ENCODE measurements at regions not wholly inside any gene's neighbourhood (a gene's known extent, or its start where the extent isn't known, plus 50 kb on each side); places are given as distances from the start of the nearest gene placed in this dataset.
A peak's percentile ranks its signal among the peaks of the same experiment; 100 is the strongest.

DNA sequence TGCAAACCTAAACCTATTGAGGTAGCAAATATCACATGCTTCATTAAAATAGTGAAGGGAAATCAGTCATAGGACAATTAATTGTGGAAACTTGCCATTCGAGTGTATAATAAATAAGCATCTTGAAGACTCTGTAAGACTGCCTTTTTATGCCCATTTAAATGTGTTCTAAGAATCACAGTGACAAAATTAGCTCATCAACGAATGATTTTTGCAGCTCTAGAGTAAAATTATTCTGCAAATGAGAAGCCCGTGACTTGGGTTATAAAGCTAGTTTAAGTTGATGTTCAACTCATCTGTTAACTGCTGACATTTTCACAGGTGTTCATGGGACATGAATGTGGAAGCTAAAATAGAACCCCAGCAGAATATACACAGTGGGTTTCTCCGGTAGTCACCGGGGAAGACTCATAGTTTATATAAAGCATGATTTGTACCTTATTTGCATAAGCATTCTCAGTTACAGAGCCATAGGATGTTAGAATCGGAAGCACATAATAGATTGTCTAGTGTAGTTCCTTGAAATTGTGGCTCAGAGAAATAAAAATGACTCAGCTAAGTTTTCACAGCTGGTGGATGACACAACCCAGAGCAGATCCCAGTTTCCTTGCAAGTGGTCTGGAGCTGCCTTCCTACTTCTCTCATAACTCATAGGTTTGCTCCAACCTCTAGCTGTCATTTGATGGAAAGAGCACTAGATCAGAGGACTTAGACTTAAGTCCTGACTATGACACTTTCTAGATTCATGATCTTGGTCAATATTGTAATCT lies 107.3 kb downstream of the UCHL5 start:
- peak in 1 of 2 donors; percentile 44 for DNase-seq

DNA sequence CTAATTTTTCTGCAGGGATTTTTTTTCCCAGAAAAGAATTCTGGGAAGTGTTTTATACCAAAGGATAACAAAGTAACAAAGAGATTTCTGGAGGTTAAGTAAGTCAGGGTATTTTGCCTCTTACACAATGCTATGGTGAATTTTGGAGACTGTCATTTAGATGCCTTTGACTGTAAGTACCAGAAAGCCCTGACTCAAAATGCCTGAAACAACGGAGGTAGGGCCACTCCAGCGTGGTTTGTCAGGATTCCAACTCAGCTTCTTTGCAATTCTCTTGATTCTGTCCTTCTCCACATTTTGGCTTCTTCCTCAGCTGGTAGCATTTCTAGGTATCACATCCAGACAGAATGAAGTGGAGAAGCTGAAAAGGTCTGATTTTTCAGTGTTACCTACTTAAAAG lies 106.5 kb downstream of the UCHL5 start:
- no peak for DNase-seq

DNA sequence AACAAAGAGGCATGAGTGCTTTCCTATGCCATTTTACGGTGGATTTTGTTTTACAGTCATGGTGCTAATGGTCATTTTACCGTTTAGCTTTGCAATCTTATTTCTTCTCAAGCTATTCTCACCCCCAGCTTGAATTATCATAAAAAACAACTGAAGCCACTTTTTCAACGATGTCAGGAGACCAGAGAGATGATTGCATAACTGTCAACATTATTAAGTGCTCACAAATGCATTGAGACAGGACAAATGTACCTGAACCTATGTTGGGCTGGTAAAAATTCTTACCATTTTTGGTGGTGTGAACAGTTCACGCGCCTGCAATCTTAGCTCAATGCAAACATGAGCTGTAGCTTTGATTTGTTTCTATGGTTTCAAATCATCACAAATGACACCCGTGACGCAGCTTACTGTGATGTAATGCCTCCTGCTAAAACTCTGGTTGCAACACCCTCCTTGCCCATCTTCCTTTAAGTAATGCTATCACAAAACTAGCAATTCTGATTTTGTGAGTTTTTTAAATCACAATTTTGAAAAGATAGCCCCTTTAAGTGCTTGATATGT lies 104.4 kb downstream of the UCHL5 start:
- DNase-seq, result peak in 1 of 2 donors; percentile 16

DNA sequence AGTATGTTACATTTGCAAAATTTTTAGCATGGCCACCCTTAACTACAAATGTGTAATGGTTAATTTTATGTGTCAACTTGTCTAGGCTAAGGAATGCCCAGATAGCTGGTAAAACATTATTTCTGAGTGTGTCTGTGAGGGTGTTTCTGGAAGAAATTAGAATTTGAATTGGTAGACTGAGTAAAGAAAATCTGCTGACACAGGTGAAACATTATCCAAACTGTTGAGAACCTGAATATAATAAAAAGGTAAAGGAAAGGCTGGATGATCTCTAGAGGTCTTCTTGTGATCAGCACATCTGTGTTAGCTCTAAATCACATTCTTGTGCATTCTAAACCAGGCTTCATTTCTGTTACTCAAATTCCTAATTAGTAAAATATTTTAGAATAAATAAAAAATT lies 100.8 kb downstream of the UCHL5 start:
- no peak for DNase-seq

DNA sequence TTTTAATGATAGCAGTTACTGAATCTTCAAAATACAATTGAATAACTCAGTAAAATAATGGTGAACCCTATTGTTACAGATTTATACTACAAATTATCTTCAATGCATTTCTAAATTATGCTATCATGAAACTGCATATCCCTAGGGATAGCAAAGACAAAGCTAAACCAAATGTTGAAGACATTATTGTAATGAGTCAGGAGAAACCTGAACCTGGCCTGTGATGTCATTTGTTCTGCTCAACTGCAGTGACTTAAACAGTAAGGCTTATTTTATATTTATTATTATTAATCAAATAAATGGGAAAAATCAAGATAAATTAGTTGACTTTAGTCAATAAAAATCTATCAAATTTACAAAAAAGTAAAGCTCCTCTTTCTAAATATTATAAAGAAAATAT lies 100.3 kb downstream of the UCHL5 start:
- DNase-seq, result no peak

DNA sequence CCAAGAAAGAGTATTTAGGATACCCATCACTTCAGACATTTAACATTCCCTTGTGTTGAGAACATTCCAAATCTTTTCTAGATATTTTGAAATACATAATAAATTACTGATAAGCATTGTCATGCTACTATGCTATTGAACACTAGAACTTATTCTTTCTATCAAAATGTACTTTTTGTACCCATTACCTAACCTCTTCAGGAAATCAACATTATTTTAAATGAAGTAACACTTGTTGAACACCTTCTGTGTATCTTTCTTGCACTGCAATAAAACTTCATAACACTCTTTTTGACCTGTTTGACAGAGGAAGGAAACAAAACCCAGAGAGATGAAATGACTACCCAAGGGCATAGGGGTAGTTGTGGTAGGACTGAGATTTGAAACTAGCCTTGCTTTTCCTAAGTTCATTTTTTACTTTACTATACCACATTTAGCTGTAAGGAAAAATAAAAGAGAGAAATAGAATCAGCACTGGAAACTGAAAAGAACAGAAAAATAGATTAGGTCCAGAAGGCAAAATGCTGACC lies 99.4 kb downstream of the UCHL5 start:
- no peak for DNase-seq

All from bone marrow (tissue), 2 donors.